HepG2 (cell line): ENCODE measurements at regions not wholly inside any gene's neighbourhood (a gene's known extent, or its start where the extent isn't known, plus 50 kb on each side); places are given as distances from the start of the nearest gene placed in this dataset.

ENCODE experiments used
- ATAC-seq: fragments of 200-7000 bp; cut with Tn5 transposase; 3 replicates; pipeline ENCODE4 v1.9.1; 2020; ENCODE audit warnings: mild to moderate bottlenecking, moderate library complexity
- BruUV-seq: library from RNA; stranded (reverse); fragments of 400-500 nt; replicated peaks from 2 replicates; lab custom pipeline; 2021; lab: Mats Ljungman, UMichigan
- CTCF ChIA-PET: fragments of 300-600 bp; formaldehyde crosslinking; extraction: SDS; loops from one replicate; lab custom pipeline; 2021; ENCODE audit warnings: low total read pairs, inconsistent platforms, low intra/inter-chr PET ratio; lab: Yijun Ruan, JAX
- POLR2A ChIA-PET: fragments of 350-600 bp; sonication (Branson Sonifier 250); formaldehyde crosslinking; loops from one replicate; lab custom pipeline; 2020; ENCODE audit warnings: antibody characterized with exemption, inconsistent platforms; lab: Yijun Ruan, JAX
- DNase-seq: peaks from one replicate; pipeline ENCODE4 v3.0.0-alpha.2; 2015; ENCODE audit warnings: low spot score
- FAIRE-seq: peaks from 3 replicates; lab custom pipeline; 2011; peaks lifted over from hg19 to GRCh38; lab: Jason Lieb, UNC
- H2AFZ ChIP-seq: one replicate; pipeline ENCODE4 v1.6.1; 2011; ENCODE audit warnings: low read length, inconsistent platforms
- H3K27ac ChIP-seq: fragments of 300-600 bp; 3 replicates; pipeline ENCODE4 v1.8.0; 2011; ENCODE audit warnings: mixed run types, mild to moderate bottlenecking, mixed read lengths, low read length, inconsistent platforms; ENCODE audit not compliant: insufficient read depth; ENCODE audit errors: extremely low read length
- H3K27me3 ChIP-seq, 2 experiments: fragments of 200-600 bp in 1 of 2; 2 replicates in 1 of 2; 3 replicates in 1 of 2; pipeline versions ENCODE4 v1.6.0 to v1.8.0; 2011; ENCODE audit warnings: low read length in 2 of 2, mild to moderate bottlenecking in 2 of 2, moderate library complexity in 2 of 2, inconsistent platforms in 1 of 2; ENCODE audit not compliant: insufficient read depth in 2 of 2, control insufficient read depth in 1 of 2
- H3K36me3 ChIP-seq, 2 experiments: fragments of 200-600 bp in 1 of 2; replicated peaks in 1 of 2; 2 replicates in 1 of 2; 3 replicates in 1 of 2; pipeline versions ENCODE4 v1.5.1 to v1.8.0; 2011; ENCODE audit warnings: low read length in 2 of 2, inconsistent platforms in 1 of 2; ENCODE audit not compliant: insufficient read depth in 2 of 2, control insufficient read depth in 1 of 2
- H3K4me1 ChIP-seq: 2 replicates; pipeline ENCODE4 v1.5.1; 2012; ENCODE audit warnings: low read length, inconsistent platforms; ENCODE audit not compliant: insufficient read depth
- H3K4me2 ChIP-seq: 2 replicates; pipeline ENCODE4 v1.6.0; 2011; ENCODE audit warnings: low read depth, low read length, inconsistent platforms
- H3K4me3 ChIP-seq, 3 experiments: fragments of 200-600 bp in 1 of 3; sonication (generic), shearing (Covaris generic) in 1 of 3; replicated peaks in 1 of 3; 2 replicates each; pipeline ENCODE4 v1.5.1; 2011 to 2016; ENCODE audit warnings: low read length in 3 of 3, inconsistent platforms in 2 of 3, low read depth in 2 of 3, mild to moderate bottlenecking in 2 of 3, control low read depth in 1 of 3, mixed read lengths in 1 of 3; ENCODE audit not compliant: insufficient read depth in 1 of 3
- H3K79me2 ChIP-seq: one replicate; pipeline ENCODE4 v1.6.1; 2011; ENCODE audit warnings: low read length, inconsistent platforms; ENCODE audit not compliant: insufficient read depth
- H3K9ac ChIP-seq: 2 replicates; pipeline ENCODE4 v1.6.0; 2011; ENCODE audit warnings: mild to moderate bottlenecking, low read depth, low read length, inconsistent platforms; ENCODE audit not compliant: insufficient read depth
- H3K9me3 ChIP-seq: 2 replicates; pipeline ENCODE4 v1.5.1; 2012; ENCODE audit warnings: mild to moderate bottlenecking, low read length
- H4K20me1 ChIP-seq: 2 replicates; pipeline ENCODE4 v1.6.0; 2011; ENCODE audit warnings: inconsistent platforms, mild to moderate bottlenecking, low read length, moderate library complexity; ENCODE audit not compliant: insufficient read depth
- AKNA ChIP-seq: sonication (generic); formaldehyde crosslinking; IDR thresholded peaks from 2 replicates; pipeline ENCODE4 v1.4.0; 2020; ENCODE audit warnings: missing genetic modification reagents, borderline replicate concordance
- KIAA2018 ChIP-seq: sonication (generic); formaldehyde crosslinking; IDR thresholded peaks from 2 replicates; pipeline ENCODE4 v1.5.0; 2020; ENCODE audit warnings: mild to moderate bottlenecking, missing genetic modification reagents, borderline replicate concordance
- KLF11 ChIP-seq: IDR thresholded peaks from 2 replicates; pipeline ENCODE4 v1.6.1; 2016; ENCODE audit warnings: missing compliant biosample characterization
- KLF6 ChIP-seq: IDR thresholded peaks from 2 replicates; pipeline ENCODE4 v1.8.0; 2016; ENCODE audit warnings: missing biosample characterization, missing genetic modification reagents
- SAFB2 ChIP-seq: sonication (generic); formaldehyde crosslinking; IDR thresholded peaks from 2 replicates; pipeline ENCODE4 v1.5.1; 2020; ENCODE audit warnings: missing genetic modification reagents, low read depth, mild to moderate bottlenecking, borderline replicate concordance
- SMARCC2 ChIP-seq: fragments of 450-650 bp; IDR thresholded peaks from 2 replicates; pipeline ENCODE4 v1.6.1; 2017; ENCODE audit warnings: antibody characterized with exemption, mild to moderate bottlenecking
- ZBTB46 ChIP-seq: sonication (generic); formaldehyde crosslinking; IDR thresholded peaks from 2 replicates; pipeline ENCODE4 v1.4.0; 2020; ENCODE audit warnings: mild to moderate bottlenecking, missing genetic modification reagents, borderline replicate concordance
- ZC3H4 ChIP-seq: sonication (generic); formaldehyde crosslinking; IDR thresholded peaks from 2 replicates; pipeline ENCODE4 v1.4.0; 2020; ENCODE audit warnings: missing genetic modification reagents, borderline replicate concordance
- ZNF12 ChIP-seq: sonication (generic); formaldehyde crosslinking; IDR thresholded peaks from 2 replicates; pipeline ENCODE4 v1.5.0; 2020; ENCODE audit warnings: missing genetic modification reagents
- ZNF496 ChIP-seq: sonication (generic); formaldehyde crosslinking; IDR thresholded peaks from 2 replicates; pipeline ENCODE4 v1.8.1; 2023; ENCODE audit warnings: mild to moderate bottlenecking, moderate library complexity, missing genetic modification reagents; ENCODE audit not compliant: insufficient replicate concordance
- WGBS: methylation state at CpG from one replicate; pipeline ENCODE4 v1.1.6; 2017; ENCODE audit warnings: low lambda C conversion rate; 5-methylcytosine and 5-hydroxymethylcytosine counted together
- in situ Hi-C: cut with HindIII; loops from 2 replicates; pipeline ENCODE4 v1.10.0; 2017; ENCODE audit warnings: low pct_unique_long_range_greater_than_20kb; ENCODE audit not compliant: extremely low pct_ligation_motif_present
- intact Hi-C: fragments of 100-400 bp; cut with micrococcal nuclease; formaldehyde crosslinking; loops from one replicate; pipeline ENCODE4 v1.10.0; 2022; ENCODE audit not compliant: unreplicated experiment

GRCh38 chr4:24130637-24131036 lies 240.8 kb upstream of the PPARGC1A start:
- H3K4me2 ChIP-seq = no peak overlapping the region
- H3K4me1 ChIP-seq = no peaks in the 10 kb centered on the region
- no peaks in the 10 kb centered on the region for H3K9me3 ChIP-seq
- BruUV-seq = no TSS peak
- no peaks in the 10 kb centered on the region for H3K79me2 ChIP-seq
- no peaks in the 10 kb centered on the region for H4K20me1 ChIP-seq
- no peaks in the 10 kb centered on the region for H3K36me3 ChIP-seq
- DNase-seq (no peak), FAIRE-seq (no peak), ATAC-seq (no peak)
- in situ Hi-C loops (no loop called here), intact Hi-C loops (no loop called here)
- no peak overlapping the region for H3K27ac ChIP-seq
- H3K4me3 ChIP-seq = no peak overlapping the region
- ChIA-PET CTCF (no interaction called here), POLR2A (no interaction called here)
- no peak overlapping the region for H3K9ac ChIP-seq
- 31% methylated on average over 3 of the region's 3 CpGs for WGBS
- H2AFZ ChIP-seq = no peak overlapping the region
- H3K27me3 ChIP-seq = no peaks in the 10 kb centered on the region; a peak in 1 of 5 replicates
- TF ChIP-seq AKNA (CRISPR knock-in tag) = no peak
- no peak for TF ChIP-seq KLF11 (CRISPR knock-in tag)
- no peak for TF ChIP-seq ZC3H4
- TF ChIP-seq KIAA2018 (CRISPR knock-in tag) = no peak
- TF ChIP-seq ZBTB46 = no peak
- no peak for TF ChIP-seq SMARCC2
- TF ChIP-seq KLF6 (CRISPR knock-in tag) = no peak
- no peak for TF ChIP-seq ZNF496
- TF ChIP-seq ZNF12 (CRISPR knock-in tag) = no peak
- no peak for TF ChIP-seq SAFB2
